ENCODE measurements at regions not wholly inside any gene's neighbourhood (a gene's known extent, or its start where the extent isn't known, plus 50 kb on each side); places are given as distances from the start of the nearest gene placed in this dataset.

- H2AFZ ChIP-seq (ENCODE audit: insufficient read depth, low read depth, low read length, poor library complexity, severe bottlenecking): no peak overlapping the region
- H3K9me3 ChIP-seq (ENCODE audit: control extremely low read depth in 1 of 3, control insufficient read depth in 2 of 3, insufficient read depth in 1 of 3, low read length in 2 of 3): no peaks in the 10 kb centered on the region
- ChIA-PET CTCF (no interaction called here), POLR2A (no interaction called here)
- H4K20me1 ChIP-seq (ENCODE audit: control insufficient read depth, insufficient read depth, low read length, poor library complexity, severe bottlenecking): no peaks in the 10 kb centered on the region
- no peaks in the 10 kb centered on the region for H3K36me3 ChIP-seq (replicated peaks in 1 of 2; ENCODE audit: control extremely low read depth in 1 of 2, control insufficient read depth in 1 of 2, extremely low read depth in 1 of 2, insufficient read depth in 2 of 2, low read length in 1 of 2)
- H3K79me2 ChIP-seq (ENCODE audit: control insufficient read depth, insufficient read depth, low read length): no peaks in the 10 kb centered on the region
- Mint-ChIP-seq H3K4me1 (no peaks in the 10 kb centered on the region), H3K9me3 (ENCODE audit: insufficient read depth) (no peaks in the 10 kb centered on the region), H3K27me3 (peaks cover 15% of the 10 kb centered on the region), H3K4me3 (no peak overlapping the region), H3K27ac (no peak overlapping the region)
- ATAC-seq (ENCODE audit: low read depth): no peak
- DNase-seq: no peak
- TF ChIP-seq EZH2 (IDR thresholded peaks at IDR 0.05; ENCODE audit: borderline replicate concordance, insufficient read depth, low read depth, low read length, poor library complexity, severe bottlenecking): no peak
- TF ChIP-seq CTCF (IDR thresholded peaks at IDR 0.05): no peak
- H3K27me3 ChIP-seq (replicated peaks in 1 of 4; ENCODE audit: control extremely low read depth in 1 of 4, control insufficient read depth in 3 of 4, insufficient read depth in 4 of 4, low read length in 3 of 4): peaks cover 0 to 17% (median 2%) of the 10 kb centered on the region in 4 experiments
- WGBS (ENCODE audit: insufficient coverage): 94% methylated on average over 3 of the region's 4 CpGs
- no peak overlapping the region for H3K9ac ChIP-seq (ENCODE audit: low read length)
- intact Hi-C loops (cut with micrococcal nuclease): no loop called here
- no peak overlapping the region for H3K27ac ChIP-seq (ENCODE audit: low read length in 2 of 2)
- no peak overlapping the region for H3K4me2 ChIP-seq (replicated peaks; ENCODE audit: low read depth, low read length, poor library complexity, severe bottlenecking)
- H3K4me1 ChIP-seq (ENCODE audit: control insufficient read depth in 2 of 2, insufficient read depth in 2 of 2, low read length in 2 of 2): no peaks in the 10 kb centered on the region
- H3K4me3 ChIP-seq (ENCODE audit: control extremely low read depth in 1 of 5, extremely low read depth in 1 of 5, insufficient read depth in 1 of 5, low read depth in 2 of 5, low read length in 4 of 5): no peak overlapping the region
Measured at GRCh38 chr3:38985981-38986380, 65.8 kb downstream of the SCN11A start.

GRCh38 chr3:38985581-38985980 lies 66.2 kb downstream of the SCN11A start:
- H3K27me3 ChIP-seq (replicated peaks in 1 of 4; ENCODE audit: control extremely low read depth in 1 of 4, control insufficient read depth in 3 of 4, insufficient read depth in 4 of 4, low read length in 3 of 4): peaks cover 0 to 16% (median 2%) of the 10 kb centered on the region in 4 experiments
- H3K27ac ChIP-seq (ENCODE audit: low read length in 2 of 2): no peak overlapping the region
- Mint-ChIP-seq H3K4me1 (no peaks in the 10 kb centered on the region), H3K9me3 (ENCODE audit: insufficient read depth) (no peaks in the 10 kb centered on the region), H3K4me3 (no peak overlapping the region), H3K27ac (no peak overlapping the region), H3K27me3 (peaks cover 14% of the 10 kb centered on the region)
- ATAC-seq (ENCODE audit: low read depth) (no peak), DNase-seq (no peak)
- H4K20me1 ChIP-seq (ENCODE audit: control insufficient read depth, insufficient read depth, low read length, poor library complexity, severe bottlenecking): no peaks in the 10 kb centered on the region
- no peak overlapping the region for H2AFZ ChIP-seq (ENCODE audit: insufficient read depth, low read depth, low read length, poor library complexity, severe bottlenecking)
- no peaks in the 10 kb centered on the region for H3K79me2 ChIP-seq (ENCODE audit: control insufficient read depth, insufficient read depth, low read length)
- intact Hi-C loops (cut with micrococcal nuclease): no loop called here
- no peak overlapping the region for H3K9ac ChIP-seq (ENCODE audit: low read length)
- H3K4me3 ChIP-seq (ENCODE audit: control extremely low read depth in 1 of 5, extremely low read depth in 1 of 5, insufficient read depth in 1 of 5, low read depth in 2 of 5, low read length in 4 of 5): no peak overlapping the region
- CTCF ChIA-PET: no interaction called here
- H3K36me3 ChIP-seq (replicated peaks in 1 of 2; ENCODE audit: control extremely low read depth in 1 of 2, control insufficient read depth in 1 of 2, extremely low read depth in 1 of 2, insufficient read depth in 2 of 2, low read length in 1 of 2): no peaks in the 10 kb centered on the region
- H3K4me1 ChIP-seq (ENCODE audit: control insufficient read depth in 2 of 2, insufficient read depth in 2 of 2, low read length in 2 of 2): no peaks in the 10 kb centered on the region
- H3K4me2 ChIP-seq (replicated peaks; ENCODE audit: low read depth, low read length, poor library complexity, severe bottlenecking): no peak overlapping the region
- H3K9me3 ChIP-seq (ENCODE audit: control extremely low read depth in 1 of 3, control insufficient read depth in 2 of 3, insufficient read depth in 1 of 3, low read length in 2 of 3): no peaks in the 10 kb centered on the region
- POLR2A ChIA-PET: no interaction called here
- TF ChIP-seq CTCF (IDR thresholded peaks at IDR 0.05) (no peak), EZH2 (IDR thresholded peaks at IDR 0.05; ENCODE audit: borderline replicate concordance, insufficient read depth, low read depth, low read length, poor library complexity, severe bottlenecking) (no peak)

Measured in B cell (primary cell).